ENCODE measurements at regions not wholly inside any gene's neighbourhood (a gene's known extent, or its start where the extent isn't known, plus 50 kb on each side); places are given as distances from the start of the nearest gene placed in this dataset.

GRCh38 chr5:62829604-62829986 lies 251.0 kb downstream of the LRRC70 start:
- H3K9me3 Mint-ChIP-seq (ENCODE audit: unreplicated experiment) = peaks cover 20% of the 10 kb centered on the region
- Histone ChIP-seq H3K36me3 (ENCODE audit: control insufficient read depth, insufficient read depth, low read length) (no peaks in the 10 kb centered on the region), H3K4me1 (peaks cover 10% of the 10 kb centered on the region; the same call in 1 of the 2 replicates), H3K4me3 (ENCODE audit: low read depth, low read length) (no peak overlapping the region), H3K27me3 (replicated peaks; ENCODE audit: control insufficient read depth, insufficient read depth, low read length) (no peaks in the 10 kb centered on the region), H3K9me3 (peaks cover 12% of the 10 kb centered on the region)
- no peaks in the 10 kb centered on the region for H3K27me3 Mint-ChIP-seq (ENCODE audit: insufficient read depth, unreplicated experiment)
- no peak overlapping the region for H3K4me3 Mint-ChIP-seq (ENCODE audit: unreplicated experiment)
- no TSS peak for BruUV-seq (replicated peaks)
- DNase-seq = no peak
- H3K27ac Mint-ChIP-seq (ENCODE audit: unreplicated experiment) = no peak overlapping the region
- intact Hi-C loops (cut with micrococcal nuclease; ENCODE audit: unreplicated experiment) = no loop called here
- H3K4me1 Mint-ChIP-seq (ENCODE audit: low read depth, unreplicated experiment) = no peaks in the 10 kb centered on the region
- ChIA-PET POLR2A (no interaction called here), CTCF (no interaction called here)
- no peaks in the 10 kb centered on the region for H3K36me3 Mint-ChIP-seq (ENCODE audit: insufficient read depth, unreplicated experiment)
- TF ChIP-seq CTCF (IDR thresholded peaks at IDR 0.05; ENCODE audit: insufficient read depth in 1 of 2, low read depth in 1 of 2, low read length in 1 of 2, severe bottlenecking in 1 of 2, unreplicated experiment in 1 of 2) = no peak

- BruUV-seq (replicated peaks) = no TSS peak
- peaks cover 10% of the 10 kb centered on the region; the same call in 1 of the 2 replicates for H3K9me3 ChIP-seq
- H3K27me3 ChIP-seq (replicated peaks; ENCODE audit: control insufficient read depth, insufficient read depth, low read length) = no peaks in the 10 kb centered on the region
- CTCF ChIA-PET = no interaction called here
- DNase-seq = no peak
- POLR2A ChIA-PET = no interaction called here
- H3K4me1 Mint-ChIP-seq (ENCODE audit: low read depth, unreplicated experiment) = no peaks in the 10 kb centered on the region
- H3K36me3 Mint-ChIP-seq (ENCODE audit: insufficient read depth, unreplicated experiment) = no peaks in the 10 kb centered on the region
- no peak for TF ChIP-seq CTCF (IDR thresholded peaks at IDR 0.05; ENCODE audit: insufficient read depth in 1 of 2, low read depth in 1 of 2, low read length in 1 of 2, severe bottlenecking in 1 of 2, unreplicated experiment in 1 of 2)
- H3K4me3 ChIP-seq (ENCODE audit: low read depth, low read length) = no peak overlapping the region
- no peaks in the 10 kb centered on the region for H3K27me3 Mint-ChIP-seq (ENCODE audit: insufficient read depth, unreplicated experiment)
- intact Hi-C loops (cut with micrococcal nuclease; ENCODE audit: unreplicated experiment) = no loop called here
- no peak overlapping the region for H3K27ac Mint-ChIP-seq (ENCODE audit: unreplicated experiment)
- H3K36me3 ChIP-seq (ENCODE audit: control insufficient read depth, insufficient read depth, low read length) = no peaks in the 10 kb centered on the region
- no peak overlapping the region for H3K4me3 Mint-ChIP-seq (ENCODE audit: unreplicated experiment)
- H3K4me1 ChIP-seq = peaks cover 10% of the 10 kb centered on the region; the same call in 1 of the 2 replicates
- peaks cover 20% of the 10 kb centered on the region for H3K9me3 Mint-ChIP-seq (ENCODE audit: unreplicated experiment)
Measured at GRCh38 chr5:62828742-62829603, 250.4 kb downstream of the LRRC70 start.

GRCh38 chr5:62825623-62826220 lies 247.1 kb downstream of the LRRC70 start:
- no peaks in the 10 kb centered on the region for H3K36me3 Mint-ChIP-seq (ENCODE audit: insufficient read depth, unreplicated experiment)
- H3K9me3 Mint-ChIP-seq (ENCODE audit: unreplicated experiment) = peaks cover 5% of the 10 kb centered on the region
- H3K27ac Mint-ChIP-seq (ENCODE audit: unreplicated experiment) = no peak overlapping the region
- no peak for TF ChIP-seq CTCF (IDR thresholded peaks at IDR 0.05; ENCODE audit: insufficient read depth in 1 of 2, low read depth in 1 of 2, low read length in 1 of 2, severe bottlenecking in 1 of 2, unreplicated experiment in 1 of 2)
- Histone ChIP-seq H3K4me1 (no peaks in the 10 kb centered on the region), H3K4me3 (ENCODE audit: low read depth, low read length) (no peak overlapping the region), H3K36me3 (ENCODE audit: control insufficient read depth, insufficient read depth, low read length) (no peaks in the 10 kb centered on the region), H3K27me3 (replicated peaks; ENCODE audit: control insufficient read depth, insufficient read depth, low read length) (no peaks in the 10 kb centered on the region), H3K9me3 (no peaks in the 10 kb centered on the region)
- H3K4me1 Mint-ChIP-seq (ENCODE audit: low read depth, unreplicated experiment) = no peaks in the 10 kb centered on the region
- no TSS peak for BruUV-seq (replicated peaks)
- CTCF ChIA-PET = no interaction called here
- no peak for DNase-seq
- POLR2A ChIA-PET = interaction anchor here (0.7 kb wide), 1 partner anchor 1818 kb away, joined by 3 read pairs; no protein-coding TSS in a partner anchor
- no peaks in the 10 kb centered on the region for H3K27me3 Mint-ChIP-seq (ENCODE audit: insufficient read depth, unreplicated experiment)
- intact Hi-C loops (cut with micrococcal nuclease; ENCODE audit: unreplicated experiment) = no loop called here
- H3K4me3 Mint-ChIP-seq (ENCODE audit: unreplicated experiment) = no peak overlapping the region
